Stimulated activated naive CD8-positive, alpha-beta T cell treated with anti-CD3 and anti-CD28 coated beads, Interleukin-15, Interleukin-2, amounts not matched to agents 100 ng/mL and 50 ng/mL, for 24 hours (primary cell): ENCODE measurements at regions not wholly inside any gene's neighbourhood (a gene's known extent, or its start where the extent isn't known, plus 50 kb on each side); places are given as distances from the start of the nearest gene placed in this dataset.
"Not testable (repeated sequence)": the region's sequence is repeated elsewhere in the genome, so short reads cannot be mapped to it uniquely, and the experiment has no call there.

Experiments
- H3K27ac Mint-ChIP-seq: one replicate; pipeline ENCODE4 v1.8.0; 2021; ENCODE audit warnings: mild to moderate bottlenecking, mixed read lengths
- H3K27me3 Mint-ChIP-seq: one replicate; pipeline ENCODE4 v1.8.0; 2021; ENCODE audit warnings: mixed read lengths
- H3K36me3 Mint-ChIP-seq: one replicate; pipeline ENCODE4 v1.8.0; 2021; ENCODE audit warnings: low read depth, mixed read lengths
- H3K4me1 Mint-ChIP-seq: one replicate; pipeline ENCODE4 v1.8.0; 2021; ENCODE audit warnings: low read depth, mixed read lengths
- H3K4me3 Mint-ChIP-seq: one replicate; pipeline ENCODE4 v1.8.0; 2021; ENCODE audit warnings: mild to moderate bottlenecking, mixed read lengths
- H3K9me3 Mint-ChIP-seq: one replicate; pipeline ENCODE4 v1.8.0; 2021; ENCODE audit warnings: mixed read lengths

DNA sequence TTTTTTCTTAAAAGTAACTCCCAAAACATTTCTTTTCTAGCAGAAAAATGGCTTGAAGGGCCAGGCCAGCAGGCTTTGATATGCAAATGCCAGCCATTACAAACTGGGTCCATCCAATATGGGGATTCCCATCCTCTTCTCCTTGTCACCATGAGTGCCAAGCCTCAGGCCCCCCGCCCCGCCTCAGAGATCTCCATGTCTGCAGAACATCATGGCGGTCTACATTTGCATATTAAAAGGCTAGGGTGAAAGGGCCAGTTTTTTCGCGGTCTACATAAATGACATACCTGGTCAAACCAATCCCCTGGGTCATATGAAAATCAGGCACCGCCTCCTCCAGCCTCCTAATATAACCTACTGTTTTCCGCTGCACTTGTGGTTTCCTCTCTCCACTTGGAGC lies 1327.6 kb downstream of the UQCRFS1 start:
- H3K4me3 Mint-ChIP-seq, result no peak overlapping the region
- no peaks in the 10 kb centered on the region for H3K27me3 Mint-ChIP-seq
- H3K27ac Mint-ChIP-seq, result no peak overlapping the region
- H3K36me3 Mint-ChIP-seq, result no peaks in the 10 kb centered on the region
- peaks cover 19% of the 10 kb centered on the region for H3K9me3 Mint-ChIP-seq
- H3K4me1 Mint-ChIP-seq, result no peaks in the 10 kb centered on the region

DNA sequence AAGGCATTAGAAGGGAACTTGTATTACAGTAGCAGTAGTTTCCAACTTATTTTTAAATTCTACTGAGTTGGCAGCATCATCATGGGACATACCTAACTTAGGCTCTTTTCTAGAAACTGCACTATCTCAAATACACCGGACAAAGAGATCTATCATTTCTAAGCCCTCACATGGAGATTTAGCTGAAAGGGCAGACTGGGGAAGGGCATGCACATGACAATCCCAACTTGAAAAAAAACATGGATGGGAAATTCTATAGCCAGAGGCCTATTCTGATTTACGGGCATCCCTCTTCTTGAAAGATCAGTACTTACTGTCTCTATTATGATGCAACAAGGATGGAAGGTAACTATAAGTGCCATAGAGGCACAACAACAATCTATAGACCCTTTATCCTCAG lies 1328.6 kb downstream of the UQCRFS1 start:
- Mint-ChIP-seq H3K4me1 (no peaks in the 10 kb centered on the region), H3K4me3 (no peak overlapping the region), H3K36me3 (no peaks in the 10 kb centered on the region), H3K27me3 (no peaks in the 10 kb centered on the region), H3K27ac (no peak overlapping the region), H3K9me3 (peaks cover 19% of the 10 kb centered on the region)

DNA sequence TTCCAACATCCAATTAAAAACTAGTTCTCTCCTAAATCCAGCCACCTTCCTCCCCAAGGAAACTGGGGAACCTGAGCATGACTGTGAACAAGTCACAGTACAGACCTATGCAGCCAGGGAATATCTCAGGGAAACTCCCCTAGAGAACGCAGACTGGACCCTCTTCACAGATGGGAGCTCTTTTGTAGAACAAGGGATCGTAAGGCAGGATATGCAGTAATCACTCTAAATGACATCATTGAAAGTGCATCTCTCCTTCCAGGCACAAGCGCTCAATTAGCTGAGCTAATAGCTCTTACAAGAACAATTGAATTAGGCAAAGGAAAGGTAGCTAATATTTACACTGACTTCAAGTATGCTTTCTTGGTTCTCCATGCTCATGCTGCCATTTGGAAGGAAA lies 1331.7 kb downstream of the UQCRFS1 start:
- Mint-ChIP-seq H3K27ac (no peak overlapping the region), H3K4me3 (no peak overlapping the region), H3K36me3 (no peaks in the 10 kb centered on the region), H3K27me3 (no peaks in the 10 kb centered on the region), H3K4me1 (no peaks in the 10 kb centered on the region), H3K9me3 (peaks cover 24% of the 10 kb centered on the region)

DNA sequence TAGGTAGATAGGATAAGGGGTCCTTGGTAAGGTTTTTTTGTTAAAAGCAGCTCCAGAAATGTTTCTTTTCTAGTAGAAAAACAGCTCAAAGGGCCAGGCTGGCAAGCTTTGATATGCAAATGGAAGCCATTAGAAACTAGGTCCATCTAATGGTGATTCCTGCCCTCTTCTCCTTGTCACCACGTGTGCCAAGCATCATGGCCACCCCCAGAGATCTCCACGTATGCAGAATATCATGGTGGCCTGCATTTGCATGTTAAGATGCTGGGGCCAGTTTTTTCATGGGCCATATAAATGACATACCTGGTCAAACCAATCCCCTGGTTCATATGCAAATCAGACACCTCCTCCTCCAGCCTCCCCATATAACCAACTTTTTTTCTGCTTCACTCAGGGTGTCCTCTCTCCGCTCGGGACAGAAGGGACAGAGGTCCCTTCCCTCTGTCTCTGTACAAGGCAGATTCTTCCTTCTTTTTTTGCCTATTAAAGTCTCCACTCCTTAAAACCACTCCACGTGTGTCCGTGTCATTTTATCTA lies 1335.9 kb downstream of the UQCRFS1 start:
- Mint-ChIP-seq H3K27ac (no peak overlapping the region), H3K9me3 (peaks cover 18% of the 10 kb centered on the region), H3K27me3 (no peaks in the 10 kb centered on the region), H3K4me1 (no peaks in the 10 kb centered on the region), H3K36me3 (no peaks in the 10 kb centered on the region), H3K4me3 (no peak overlapping the region)

DNA sequence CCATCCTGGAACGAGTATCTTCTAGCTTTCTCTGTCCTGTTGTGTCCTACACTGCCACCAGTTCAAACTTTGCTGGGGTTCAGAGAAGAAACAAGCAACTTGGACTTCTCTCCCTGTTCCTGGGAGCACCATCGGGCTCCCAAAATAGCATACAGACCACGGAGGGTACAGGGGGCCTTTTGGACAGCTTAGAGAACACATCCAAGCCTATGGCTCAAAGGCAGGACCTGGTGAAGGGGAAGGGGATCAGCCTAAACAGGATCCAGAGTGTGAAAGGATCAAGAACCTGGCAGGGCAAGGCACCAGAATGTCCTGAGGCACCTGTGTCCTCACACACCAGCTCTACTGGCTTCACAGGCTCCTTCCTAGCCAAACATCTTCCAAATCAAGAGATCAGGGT lies 1336.5 kb downstream of the UQCRFS1 start:
- Mint-ChIP-seq H3K4me1 (no peaks in the 10 kb centered on the region), H3K27me3 (no peaks in the 10 kb centered on the region), H3K4me3 (no peak overlapping the region), H3K36me3 (no peaks in the 10 kb centered on the region), H3K27ac (no peak overlapping the region), H3K9me3 (peaks cover 18% of the 10 kb centered on the region)

DNA sequence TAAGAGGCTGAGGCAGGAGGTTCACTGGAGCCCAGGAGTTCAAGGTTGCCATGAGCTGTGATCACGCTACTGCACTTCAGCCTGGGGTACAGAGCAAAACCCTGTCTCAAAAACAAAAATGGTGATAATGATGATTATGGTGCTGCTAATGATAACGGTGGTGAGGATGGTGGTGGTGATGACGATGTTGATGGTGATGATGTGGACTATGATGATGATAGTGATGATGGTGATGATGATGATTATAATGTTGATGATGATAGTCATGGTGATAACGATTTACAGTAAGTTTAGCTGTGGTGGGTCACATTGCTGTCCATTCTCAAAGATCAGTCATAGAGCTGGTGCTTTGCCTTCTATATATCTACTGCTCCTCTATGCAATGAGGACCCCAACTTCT lies 1340.6 kb downstream of the UQCRFS1 start:
- Mint-ChIP-seq H3K9me3 (peaks cover 22% of the 10 kb centered on the region), H3K36me3 (no peaks in the 10 kb centered on the region), H3K4me1 (no peaks in the 10 kb centered on the region), H3K27ac (no peak overlapping the region), H3K27me3 (no peaks in the 10 kb centered on the region), H3K4me3 (no peak overlapping the region)

DNA sequence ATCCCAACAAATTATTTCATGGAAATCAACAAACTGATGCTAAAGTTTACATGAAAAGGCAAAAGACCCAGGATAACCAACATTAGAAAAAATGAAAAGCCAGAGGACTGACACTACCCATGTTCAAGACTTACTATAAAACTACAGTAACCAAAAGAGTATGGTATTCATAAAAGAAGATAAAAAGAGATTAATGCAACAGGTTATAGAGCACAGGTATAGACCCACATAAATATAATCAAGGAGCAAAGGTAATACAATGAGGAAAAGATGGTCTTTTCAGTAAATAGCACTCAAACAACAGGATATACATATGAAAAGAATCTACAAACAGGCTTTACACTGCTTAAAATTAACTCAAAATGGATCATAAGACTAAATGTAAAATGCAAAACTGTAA lies 1342.7 kb downstream of the UQCRFS1 start:
- no peaks in the 10 kb centered on the region for H3K27me3 Mint-ChIP-seq
- H3K4me1 Mint-ChIP-seq, result no peaks in the 10 kb centered on the region
- H3K27ac Mint-ChIP-seq, result no peak overlapping the region

DNA sequence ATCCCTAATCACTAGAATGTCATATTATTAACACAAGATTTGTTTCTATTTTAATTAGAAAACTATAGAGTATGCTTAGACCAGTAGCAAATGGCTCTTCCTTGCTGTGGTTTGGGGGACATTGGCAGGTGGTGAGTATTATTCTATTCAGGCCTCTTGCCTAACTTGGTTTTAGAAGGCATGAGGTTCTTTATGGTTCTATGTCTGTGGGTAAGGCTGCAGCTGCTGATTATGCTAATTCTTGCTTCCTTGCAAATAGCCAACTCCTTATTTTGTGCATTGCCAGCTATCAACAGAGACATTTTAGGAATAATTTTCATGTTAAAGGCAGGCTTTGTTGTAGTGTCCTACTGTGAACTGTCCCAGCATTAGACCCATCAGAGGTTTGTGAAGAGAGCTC lies 1344.9 kb downstream of the UQCRFS1 start:
- Mint-ChIP-seq H3K27ac (no peak overlapping the region), H3K9me3 (peaks cover 26% of the 10 kb centered on the region), H3K36me3 (peaks cover 5% of the 10 kb centered on the region), H3K4me3 (no peak overlapping the region), H3K27me3 (no peaks in the 10 kb centered on the region), H3K4me1 (no peaks in the 10 kb centered on the region)

More for the DNA sequence above, 1342.7 kb downstream of the UQCRFS1 start:
- peaks cover 5% of the 10 kb centered on the region for H3K36me3 Mint-ChIP-seq
- no peak overlapping the region for H3K4me3 Mint-ChIP-seq
- peaks cover 26% of the 10 kb centered on the region for H3K9me3 Mint-ChIP-seq

DNA sequence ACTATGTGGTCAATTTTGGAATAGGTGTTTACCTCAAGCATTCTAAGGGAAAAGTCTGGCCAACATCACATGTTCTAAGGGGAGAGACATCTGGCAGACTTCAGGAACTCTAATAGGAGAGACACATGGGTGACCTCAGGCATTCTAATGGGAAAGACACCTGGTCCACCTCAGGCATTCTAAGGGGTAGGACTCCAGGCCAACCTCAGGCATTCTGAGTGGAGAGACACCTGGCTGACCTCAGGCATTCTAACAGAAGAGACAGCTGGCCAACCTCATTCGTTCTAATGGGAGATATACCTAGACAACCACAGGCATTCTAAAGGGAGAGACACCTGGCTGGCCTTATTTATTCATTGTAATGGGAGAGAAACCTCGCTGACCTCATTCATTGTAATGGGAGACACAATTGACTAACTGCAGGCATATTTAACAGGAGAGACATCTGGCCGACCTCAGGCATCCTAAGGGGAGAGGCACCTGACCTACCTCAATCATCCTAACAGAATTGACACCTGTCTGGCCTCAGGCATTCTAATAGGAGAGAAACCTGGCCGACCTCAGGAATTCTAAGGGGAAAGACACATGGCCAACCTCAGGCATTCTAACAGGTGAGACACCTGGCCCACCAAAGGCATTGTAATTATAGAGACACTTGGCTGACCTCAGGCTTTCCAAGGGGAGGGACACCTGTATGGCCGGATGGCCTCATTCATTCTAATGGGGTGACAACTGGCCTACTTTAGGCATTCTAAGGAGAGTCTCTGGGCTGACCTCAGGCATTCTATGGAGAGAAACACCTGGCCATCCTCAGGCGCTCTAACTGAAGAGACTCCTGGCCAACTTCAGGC lies 1346.8 kb downstream of the UQCRFS1 start:
- H3K4me1 Mint-ChIP-seq, result no peaks in the 10 kb centered on the region
- H3K27me3 Mint-ChIP-seq, result no peaks in the 10 kb centered on the region
- no peak overlapping the region for H3K27ac Mint-ChIP-seq
- H3K9me3 Mint-ChIP-seq, result peaks cover 31% of the 10 kb centered on the region
- H3K36me3 Mint-ChIP-seq, result peaks cover 5% of the 10 kb centered on the region
- H3K4me3 Mint-ChIP-seq, result no peak overlapping the region

DNA sequence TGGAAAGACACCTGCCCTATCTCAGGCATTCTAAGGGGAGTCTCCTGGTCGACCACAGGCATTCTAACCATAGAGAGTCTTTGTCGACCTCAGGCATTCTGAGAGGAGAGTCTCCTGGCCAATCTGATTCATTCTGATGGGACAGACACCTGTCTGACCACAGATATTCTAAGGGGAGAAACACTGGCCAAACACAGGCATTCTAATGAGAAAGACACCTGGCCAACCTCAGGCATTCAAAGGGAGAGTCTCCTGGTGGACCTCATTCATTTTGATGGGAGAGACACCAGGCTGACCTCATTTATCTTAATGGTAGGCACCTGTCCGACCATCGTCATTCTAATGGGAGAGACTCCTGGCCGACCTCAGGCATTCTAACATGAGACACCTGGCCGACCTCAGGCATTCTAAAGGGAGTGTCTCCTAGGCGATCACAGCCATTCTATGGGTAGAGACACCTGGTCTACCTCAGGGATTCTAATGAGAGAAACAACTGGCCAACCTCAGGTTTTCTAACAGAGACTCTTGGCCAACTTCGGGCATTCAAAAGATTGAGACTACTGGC lies 1351.5 kb downstream of the UQCRFS1 start:
- no peaks in the 10 kb centered on the region for H3K4me1 Mint-ChIP-seq
- H3K4me3 Mint-ChIP-seq, result no peak overlapping the region
- H3K9me3 Mint-ChIP-seq, result peaks cover 49% of the 10 kb centered on the region
- H3K27me3 Mint-ChIP-seq, result no peaks in the 10 kb centered on the region
- no peak overlapping the region for H3K27ac Mint-ChIP-seq
- H3K36me3 Mint-ChIP-seq, result peaks cover 5% of the 10 kb centered on the region

DNA sequence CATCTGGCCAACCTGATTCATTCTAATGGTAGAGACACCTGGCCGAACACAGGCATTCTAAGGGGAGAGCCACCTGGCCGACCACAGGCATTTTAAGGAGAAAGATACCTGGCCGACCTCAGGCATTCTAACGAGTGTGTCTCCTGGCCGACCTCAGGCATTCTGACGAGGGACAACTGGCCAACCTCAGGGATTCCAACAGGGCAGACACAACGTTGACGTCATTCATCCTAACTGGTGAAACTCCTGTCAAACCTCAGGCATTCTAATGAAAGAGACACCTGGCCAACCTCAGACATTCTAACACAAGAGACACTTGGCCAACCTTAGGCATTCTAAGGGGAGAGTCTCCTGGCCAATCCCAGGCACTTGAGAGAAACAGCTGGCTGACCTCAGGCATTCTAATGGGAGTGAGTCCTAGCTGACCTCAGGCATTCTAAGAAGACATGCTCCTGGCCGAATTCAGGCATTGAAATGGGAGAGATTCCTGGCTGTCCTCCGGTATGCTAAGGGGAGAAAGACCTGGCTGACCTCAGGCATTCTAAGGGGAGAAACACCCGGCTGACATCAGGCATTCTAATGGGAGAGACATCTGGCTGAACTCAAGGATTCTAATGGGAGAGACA lies 1352.5 kb downstream of the UQCRFS1 start:
- Mint-ChIP-seq H3K4me3 (no peak overlapping the region), H3K4me1 (no peaks in the 10 kb centered on the region), H3K9me3 (peaks cover 50% of the 10 kb centered on the region), H3K27ac (no peak overlapping the region), H3K36me3 (peaks cover 3% of the 10 kb centered on the region), H3K27me3 (no peaks in the 10 kb centered on the region)

DNA sequence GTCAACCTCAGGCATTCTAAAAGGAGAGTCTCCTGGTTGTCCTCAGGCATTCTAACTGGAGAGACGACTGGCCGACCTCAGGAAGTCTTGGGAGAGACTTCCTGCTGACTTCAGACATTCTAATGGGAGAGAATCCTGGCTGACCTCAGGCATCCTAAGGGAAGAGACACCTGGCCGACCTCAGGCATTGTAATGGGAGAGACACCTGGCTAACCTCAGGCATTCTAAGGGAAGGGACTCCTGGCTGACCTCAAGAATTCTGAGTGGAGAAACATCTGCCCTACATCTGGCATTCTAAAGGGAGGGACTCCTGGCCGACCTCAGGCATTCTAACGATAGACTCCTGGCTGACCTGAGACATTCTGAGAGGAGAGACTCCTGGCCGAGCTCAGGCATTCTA lies 1353.3 kb downstream of the UQCRFS1 start:
- Mint-ChIP-seq H3K9me3 (peaks cover 56% of the 10 kb centered on the region), H3K4me1 (no peaks in the 10 kb centered on the region), H3K27me3 (no peaks in the 10 kb centered on the region), H3K27ac (no peak overlapping the region), H3K36me3 (peaks cover 6% of the 10 kb centered on the region), H3K4me3 (no peak overlapping the region)

DNA sequence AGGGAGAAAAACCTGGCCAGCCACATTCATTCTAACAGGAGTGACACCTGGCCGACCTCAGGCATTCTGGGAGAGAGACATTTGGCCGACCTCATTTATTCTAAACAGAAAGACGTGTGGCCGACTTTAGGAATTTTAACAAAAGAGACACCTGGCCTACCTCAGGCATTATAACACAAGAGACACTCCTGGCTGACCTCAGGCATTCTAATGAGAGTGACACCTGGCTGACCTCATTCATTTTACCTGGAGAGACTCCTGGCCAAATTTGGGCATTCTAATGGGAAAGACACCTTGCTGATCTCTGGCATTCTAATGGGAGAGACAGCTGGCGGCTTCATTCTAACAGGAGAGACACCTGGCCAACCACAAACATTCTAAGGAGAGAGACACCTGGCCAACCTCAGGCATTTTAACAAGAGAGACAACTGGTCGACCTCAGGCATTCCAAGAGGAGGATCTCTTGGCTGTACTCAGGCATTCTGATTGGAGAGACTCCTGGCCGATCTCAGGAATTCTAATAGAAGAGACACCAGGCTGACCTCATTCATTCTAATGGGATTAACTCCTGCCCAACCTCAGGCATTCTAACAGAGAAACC lies 1353.9 kb downstream of the UQCRFS1 start:
- H3K27me3 Mint-ChIP-seq, result no peaks in the 10 kb centered on the region
- H3K36me3 Mint-ChIP-seq, result peaks cover 6% of the 10 kb centered on the region
- H3K4me3 Mint-ChIP-seq, result no peak overlapping the region
- no peaks in the 10 kb centered on the region for H3K4me1 Mint-ChIP-seq
- no peak overlapping the region for H3K27ac Mint-ChIP-seq
- peaks cover 59% of the 10 kb centered on the region for H3K9me3 Mint-ChIP-seq

DNA sequence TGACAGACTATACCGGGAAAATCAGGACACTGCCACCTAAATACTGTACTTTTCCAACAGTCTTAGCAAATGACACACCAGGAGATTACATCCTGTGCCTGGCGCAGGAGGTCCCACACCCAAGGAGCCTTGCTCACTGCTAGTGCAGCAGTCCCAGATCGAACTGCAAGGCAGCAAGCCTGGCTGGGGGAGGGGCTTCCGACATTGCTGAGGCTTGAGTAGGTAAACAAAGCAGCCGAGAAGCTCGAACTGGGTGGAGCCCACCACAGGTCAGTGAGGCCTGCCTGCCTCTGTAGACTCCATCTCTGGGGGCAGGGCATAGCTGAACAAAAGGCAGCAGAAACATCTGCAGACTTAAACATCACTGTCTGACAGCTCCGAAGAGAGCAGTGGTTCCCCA lies 1360.0 kb downstream of the UQCRFS1 start:
- H3K36me3 Mint-ChIP-seq, H3K27me3 Mint-ChIP-seq, H3K4me1 Mint-ChIP-seq, H3K4me3 Mint-ChIP-seq, H3K27ac Mint-ChIP-seq: not testable (repeated sequence)
- H3K9me3 Mint-ChIP-seq, result peaks cover 49% of the 10 kb centered on the region

DNA sequence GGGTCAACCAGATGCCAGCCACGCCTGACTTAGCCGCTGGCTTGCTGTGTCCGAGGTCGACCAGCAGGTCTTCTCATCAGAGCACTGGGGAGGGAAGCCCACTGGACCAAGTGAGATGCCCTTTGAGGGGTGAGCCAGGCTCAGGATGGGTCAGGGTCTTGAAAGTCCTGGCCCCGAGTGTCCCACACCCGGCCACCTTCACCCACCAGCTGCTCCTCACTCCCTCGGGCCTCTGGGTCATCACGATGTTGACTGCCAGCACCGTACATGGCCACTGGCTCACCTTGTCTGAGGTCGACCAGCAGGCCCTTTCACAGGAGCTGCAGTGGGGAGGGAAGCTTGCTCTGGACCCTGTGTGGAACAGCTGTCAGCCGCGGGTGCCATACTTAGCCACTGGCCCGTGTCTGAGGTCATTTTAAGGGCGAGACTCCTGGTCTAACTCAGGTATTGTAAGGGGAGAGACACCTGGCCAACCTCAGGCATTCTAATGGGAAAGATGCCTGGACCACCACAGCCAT lies 1361.3 kb downstream of the UQCRFS1 start:
- Mint-ChIP-seq H3K36me3 (peaks cover 6% of the 10 kb centered on the region), H3K27ac (no peak overlapping the region), H3K4me1 (no peaks in the 10 kb centered on the region), H3K4me3 (no peak overlapping the region), H3K27me3 (no peaks in the 10 kb centered on the region), H3K9me3 (peaks cover 46% of the 10 kb centered on the region)
